CD8-positive, alpha-beta memory T cell (primary cell): ENCODE measurements at regions not wholly inside any gene's neighbourhood (a gene's known extent, or its start where the extent isn't known, plus 50 kb on each side); places are given as distances from the start of the nearest gene placed in this dataset.

Source experiments
- CTCF ChIA-PET: fragments of 350-600 bp; sonication (Branson Sonifier 250); formaldehyde crosslinking; loops from one replicate; lab custom pipeline; 2021; ENCODE audit warnings: antibody characterized with exemption; lab: Charles Lee
- POLR2A ChIA-PET: fragments of 350-600 bp; sonication (Branson Sonifier 250); formaldehyde crosslinking; loops from one replicate; lab custom pipeline; 2021; ENCODE audit warnings: antibody characterized with exemption; lab: Charles Lee
- DNase-seq, 5 donors: peaks; one replicate each; pipeline versions ENCODE4 v3.0.0 to v3.0.0-alpha.2; 2020 to 2022; ENCODE audit warnings: mixed read lengths in 1 of 5
- H3K27ac ChIP-seq: one replicate; pipeline ENCODE4 v1.7.0; 2013; ENCODE audit warnings: low read depth, mild to moderate bottlenecking, low read length, moderate library complexity
- H3K27me3 ChIP-seq: 2 replicates; pipeline ENCODE4 v1.7.0; 2013; ENCODE audit warnings: low read length, mild to moderate bottlenecking; ENCODE audit not compliant: insufficient read depth, poor library complexity, severe bottlenecking
- H3K36me3 ChIP-seq: 2 replicates; pipeline ENCODE4 v1.7.0; 2013; ENCODE audit warnings: mild to moderate bottlenecking, low read length, moderate library complexity; ENCODE audit not compliant: insufficient read depth
- H3K4me1 ChIP-seq: 2 replicates; pipeline ENCODE4 v1.7.0; 2013; ENCODE audit warnings: mild to moderate bottlenecking, low read length, moderate library complexity; ENCODE audit not compliant: insufficient read depth
- H3K4me3 ChIP-seq: 2 replicates; pipeline ENCODE4 v1.7.0; 2013; ENCODE audit warnings: mild to moderate bottlenecking, low read length
- H3K9me3 ChIP-seq: 2 replicates; pipeline ENCODE4 v1.7.0; 2013; ENCODE audit warnings: mild to moderate bottlenecking, low read length
- H3K27ac Mint-ChIP-seq, 8 donors: one replicate each; pipeline ENCODE4 v1.8.0; 2020 to 2021; ENCODE audit warnings: mixed read lengths in 8 of 8, mild to moderate bottlenecking in 6 of 8, inconsistent platforms in 3 of 8, moderate library complexity in 3 of 8
- H3K27me3 Mint-ChIP-seq, 2 donors: one replicate each; pipeline ENCODE4 v1.8.0; 2020 to 2021; ENCODE audit warnings: mixed read lengths in 2 of 2, mild to moderate bottlenecking in 1 of 2, moderate library complexity in 1 of 2
- H3K36me3 Mint-ChIP-seq, 3 donors: one replicate each; pipeline ENCODE4 v1.8.0; 2020 to 2021; ENCODE audit warnings: mixed read lengths in 3 of 3, inconsistent platforms in 1 of 3, mild to moderate bottlenecking in 1 of 3
- H3K4me1 Mint-ChIP-seq, 3 donors: one replicate each; pipeline ENCODE4 v1.8.0; 2020 to 2021; ENCODE audit warnings: mixed read lengths in 3 of 3, inconsistent platforms in 1 of 3, mild to moderate bottlenecking in 1 of 3
- H3K4me3 Mint-ChIP-seq, 7 donors: one replicate each; pipeline ENCODE4 v1.8.0; 2020 to 2021; ENCODE audit warnings: mixed read lengths in 7 of 7, mild to moderate bottlenecking in 6 of 7, moderate library complexity in 4 of 7, inconsistent platforms in 2 of 7
- H3K9me3 Mint-ChIP-seq, 5 donors: one replicate each; pipeline ENCODE4 v1.8.0; 2020 to 2022; ENCODE audit warnings: mixed read lengths in 5 of 5, mild to moderate bottlenecking in 3 of 5, moderate library complexity in 2 of 5, inconsistent platforms in 1 of 5

GRCh38 chrX:97841544-97842179, 958.0 kb downstream of the RPA4 start:
- Mint-ChIP-seq H3K9me3 (peaks cover 0 to 6% (median 2%) of the 10 kb centered on the region in 5 donors), H3K27ac (no peak overlapping the region), H3K4me3 (no peak overlapping the region), H3K4me1 (no peaks in the 10 kb centered on the region), H3K27me3 (no peaks in the 10 kb centered on the region), H3K36me3 (no peaks in the 10 kb centered on the region)
- no peak overlapping the region for H3K4me3 ChIP-seq
- DNase-seq: no peak
- ChIA-PET POLR2A (no interaction called here), CTCF (no interaction called here)
- H3K36me3 ChIP-seq: no peaks in the 10 kb centered on the region
- H3K9me3 ChIP-seq: no peaks in the 10 kb centered on the region
- no peaks in the 10 kb centered on the region for H3K4me1 ChIP-seq
- no peak overlapping the region for H3K27ac ChIP-seq
- H3K27me3 ChIP-seq: no peaks in the 10 kb centered on the region

- H3K4me1 Mint-ChIP-seq: no peaks in the 10 kb centered on the region
- Histone ChIP-seq H3K27me3 (no peaks in the 10 kb centered on the region), H3K27ac (no peak overlapping the region), H3K9me3 (no peaks in the 10 kb centered on the region), H3K4me3 (no peak overlapping the region), H3K4me1 (no peaks in the 10 kb centered on the region), H3K36me3 (no peaks in the 10 kb centered on the region)
- ChIA-PET POLR2A (no interaction called here), CTCF (no interaction called here)
- H3K9me3 Mint-ChIP-seq: peaks cover 0 to 6% (median 3%) of the 10 kb centered on the region in 5 donors
- no peak overlapping the region for H3K4me3 Mint-ChIP-seq
- H3K27ac Mint-ChIP-seq: no peak overlapping the region
- no peak for DNase-seq
- no peaks in the 10 kb centered on the region for H3K36me3 Mint-ChIP-seq
- H3K27me3 Mint-ChIP-seq: no peaks in the 10 kb centered on the region
Measured at GRCh38 chrX:97842468-97843199, 958.9 kb downstream of the RPA4 start.

GRCh38 chrX:97843200-97843811, 959.6 kb downstream of the RPA4 start:
- DNase-seq: no peak
- Mint-ChIP-seq H3K27ac (no peak overlapping the region), H3K4me3 (no peak overlapping the region), H3K4me1 (no peaks in the 10 kb centered on the region), H3K36me3 (no peaks in the 10 kb centered on the region), H3K27me3 (no peaks in the 10 kb centered on the region), H3K9me3 (peaks cover 0 to 10% (median 7%) of the 10 kb centered on the region in 5 donors)
- Histone ChIP-seq H3K27ac (no peak overlapping the region), H3K9me3 (no peaks in the 10 kb centered on the region), H3K36me3 (no peaks in the 10 kb centered on the region), H3K4me3 (no peak overlapping the region), H3K4me1 (no peaks in the 10 kb centered on the region), H3K27me3 (no peaks in the 10 kb centered on the region)
- POLR2A ChIA-PET: no interaction called here
- CTCF ChIA-PET: no interaction called here

- Histone ChIP-seq H3K36me3 (no peaks in the 10 kb centered on the region), H3K4me1 (no peaks in the 10 kb centered on the region), H3K9me3 (no peaks in the 10 kb centered on the region), H3K27me3 (no peaks in the 10 kb centered on the region), H3K27ac (no peak overlapping the region), H3K4me3 (no peak overlapping the region)
- no peak overlapping the region for H3K4me3 Mint-ChIP-seq
- H3K4me1 Mint-ChIP-seq: no peaks in the 10 kb centered on the region
- CTCF ChIA-PET: no interaction called here
- no peak for DNase-seq
- peaks cover 0 to 11% (median 10%) of the 10 kb centered on the region in 5 donors for H3K9me3 Mint-ChIP-seq
- POLR2A ChIA-PET: no interaction called here
- H3K27me3 Mint-ChIP-seq: no peaks in the 10 kb centered on the region
- no peaks in the 10 kb centered on the region for H3K36me3 Mint-ChIP-seq
- no peak overlapping the region for H3K27ac Mint-ChIP-seq
Measured at GRCh38 chrX:97844161-97844560, 960.5 kb downstream of the RPA4 start.

- peak overlapping the region in 1 of 8 donors; percentile 61 for H3K27ac Mint-ChIP-seq
- no peak overlapping the region for H3K27ac ChIP-seq
- no peaks in the 10 kb centered on the region for H3K36me3 Mint-ChIP-seq
- no peaks in the 10 kb centered on the region for H3K9me3 ChIP-seq
- no peaks in the 10 kb centered on the region for H3K4me1 ChIP-seq
- DNase-seq: no peak
- no peaks in the 10 kb centered on the region for H3K27me3 Mint-ChIP-seq
- H3K9me3 Mint-ChIP-seq: peaks cover 0 to 11% (median 10%) of the 10 kb centered on the region in 5 donors
- H3K27me3 ChIP-seq: no peaks in the 10 kb centered on the region
- H3K4me3 ChIP-seq: no peak overlapping the region
- no peaks in the 10 kb centered on the region for H3K36me3 ChIP-seq
- no peaks in the 10 kb centered on the region for H3K4me1 Mint-ChIP-seq
- ChIA-PET CTCF (no interaction called here), POLR2A (no interaction called here)
- no peak overlapping the region for H3K4me3 Mint-ChIP-seq
Measured at GRCh38 chrX:97844943-97845342, 961.2 kb downstream of the RPA4 start.

GRCh38 chrX:97845451-97845850, 961.7 kb downstream of the RPA4 start:
- H3K4me1 Mint-ChIP-seq: no peaks in the 10 kb centered on the region
- no peaks in the 10 kb centered on the region for H3K9me3 ChIP-seq
- no peaks in the 10 kb centered on the region for H3K27me3 Mint-ChIP-seq
- no peaks in the 10 kb centered on the region for H3K36me3 Mint-ChIP-seq
- ChIA-PET POLR2A (no interaction called here), CTCF (no interaction called here)
- H3K4me3 ChIP-seq: no peak overlapping the region
- H3K27ac ChIP-seq: no peak overlapping the region
- H3K4me3 Mint-ChIP-seq: no peak overlapping the region
- no peaks in the 10 kb centered on the region for H3K36me3 ChIP-seq
- H3K27ac Mint-ChIP-seq: no peak overlapping the region
- H3K27me3 ChIP-seq: no peaks in the 10 kb centered on the region
- no peaks in the 10 kb centered on the region for H3K4me1 ChIP-seq
- DNase-seq: no peak
- peaks cover 0 to 11% (median 10%) of the 10 kb centered on the region in 5 donors for H3K9me3 Mint-ChIP-seq

- peaks cover 0 to 11% (median 10%) of the 10 kb centered on the region in 5 donors for H3K9me3 Mint-ChIP-seq
- H3K27me3 Mint-ChIP-seq: peaks cover 0 to under 1% of the 10 kb centered on the region in 2 donors
- H3K36me3 ChIP-seq: no peaks in the 10 kb centered on the region
- no peaks in the 10 kb centered on the region for H3K4me1 Mint-ChIP-seq
- no peak overlapping the region for H3K4me3 ChIP-seq
- ChIA-PET CTCF (no interaction called here), POLR2A (no interaction called here)
- no peaks in the 10 kb centered on the region for H3K36me3 Mint-ChIP-seq
- no peak for DNase-seq
- no peaks in the 10 kb centered on the region for H3K4me1 ChIP-seq
- H3K27ac ChIP-seq: no peak overlapping the region
- no peak overlapping the region for H3K27ac Mint-ChIP-seq
- H3K4me3 Mint-ChIP-seq: no peak overlapping the region
- no peaks in the 10 kb centered on the region for H3K27me3 ChIP-seq
- H3K9me3 ChIP-seq: no peaks in the 10 kb centered on the region
Measured at GRCh38 chrX:97846228-97846627, 962.5 kb downstream of the RPA4 start.

- Histone ChIP-seq H3K4me1 (no peaks in the 10 kb centered on the region), H3K36me3 (no peaks in the 10 kb centered on the region), H3K4me3 (no peak overlapping the region), H3K9me3 (no peaks in the 10 kb centered on the region), H3K27ac (no peak overlapping the region), H3K27me3 (no peaks in the 10 kb centered on the region)
- CTCF ChIA-PET: no interaction called here
- Mint-ChIP-seq H3K4me3 (no peak overlapping the region), H3K36me3 (no peaks in the 10 kb centered on the region), H3K27ac (no peak overlapping the region), H3K4me1 (no peaks in the 10 kb centered on the region), H3K9me3 (peaks cover 0 to 11% (median 10%) of the 10 kb centered on the region in 5 donors), H3K27me3 (peaks cover 0 to 5% of the 10 kb centered on the region in 2 donors)
- POLR2A ChIA-PET: no interaction called here
- DNase-seq: no peak
Measured at GRCh38 chrX:97846718-97847237, 963.1 kb downstream of the RPA4 start.
